Neural cell (in vitro differentiated cells): ENCODE measurements at regions not wholly inside any gene's neighbourhood (a gene's known extent, or its start where the extent isn't known, plus 50 kb on each side); places are given as distances from the start of the nearest gene placed in this dataset.

ENCODE experiments used
- H2AFZ ChIP-seq: fragments of 200-600, 300-800 bp; sonication (generic), shearing (Covaris generic); 2 replicates; pipeline ENCODE4 v1.6.0; 2014; ENCODE audit warnings: low read depth, mild to moderate bottlenecking, antibody characterized with exemption, low read length, moderate library complexity
- H3F3A ChIP-seq: fragments of 200-600 bp; shearing (Covaris generic); 2 replicates; pipeline ENCODE4 v1.6.1; 2016; ENCODE audit warnings: mild to moderate bottlenecking, moderate library complexity, mixed read lengths, antibody characterized with exemption, low read length; ENCODE audit not compliant: insufficient read depth, poor library complexity, severe bottlenecking
- H3K27ac ChIP-seq: fragments of 200-600, 300-800 bp; sonication (generic), shearing (Covaris generic); 2 replicates; pipeline ENCODE4 v1.5.1; 2014; ENCODE audit warnings: mild to moderate bottlenecking, low read length, moderate library complexity
- H3K27me3 ChIP-seq: fragments of 300-800, 200-600 bp; sonication (generic), shearing (Covaris generic); 2 replicates; pipeline ENCODE4 v1.6.0; 2014; ENCODE audit warnings: mild to moderate bottlenecking, low read depth, low read length, moderate library complexity; ENCODE audit not compliant: insufficient read depth
- H3K36me3 ChIP-seq: fragments of 300-800, 200-600 bp; sonication (generic), shearing (Covaris generic); 2 replicates; pipeline ENCODE4 v1.5.1; 2014; ENCODE audit warnings: mild to moderate bottlenecking, antibody characterized with exemption, low read length, moderate library complexity; ENCODE audit not compliant: insufficient read depth
- H3K4me2 ChIP-seq: fragments of 300-800, 200-600 bp; sonication (generic), shearing (Covaris generic); 2 replicates; pipeline ENCODE4 v1.6.0; 2014; ENCODE audit warnings: mild to moderate bottlenecking, low read length
- H3K4me3 ChIP-seq: fragments of 300-800, 200-600 bp; sonication (generic), shearing (Covaris generic); 2 replicates; pipeline ENCODE4 v1.5.1; 2014; ENCODE audit warnings: mild to moderate bottlenecking, low read length, moderate library complexity
- H3K79me2 ChIP-seq: fragments of 200-600 bp; shearing (Covaris generic); replicated peaks from 2 replicates; pipeline ENCODE4 v1.6.0; 2014; ENCODE audit warnings: mild to moderate bottlenecking, low read length, moderate library complexity; ENCODE audit not compliant: insufficient read depth
- H3K9ac ChIP-seq: fragments of 300-800, 200-600 bp; sonication (generic), shearing (Covaris generic); 2 replicates; pipeline ENCODE4 v1.6.1; 2016; ENCODE audit warnings: mild to moderate bottlenecking, low read length, mixed read lengths
- H3K9me2 ChIP-seq: fragments of 200-600 bp; shearing (Covaris generic); 2 replicates; pipeline ENCODE4 v1.6.1; 2016; ENCODE audit warnings: mild to moderate bottlenecking, low read length, mixed read lengths; ENCODE audit not compliant: insufficient read depth
- H3K9me3 ChIP-seq: fragments of 200-600, 300-800 bp; sonication (generic), shearing (Covaris generic); 2 replicates; pipeline ENCODE4 v1.6.1; 2016; ENCODE audit warnings: mild to moderate bottlenecking, mixed run types, low read length, moderate library complexity, mixed read lengths
- H4K20me1 ChIP-seq: fragments of 200-600 bp; shearing (Covaris generic); 2 replicates; pipeline ENCODE4 v1.6.1; 2016; ENCODE audit warnings: mild to moderate bottlenecking, mixed run types; ENCODE audit not compliant: insufficient read depth
- CTCF ChIP-seq: fragments of 450-650 bp; IDR thresholded peaks from 2 replicates; pipeline ENCODE4 v1.5.1; 2014; ENCODE audit warnings: antibody characterized with exemption, mild to moderate bottlenecking, moderate library complexity; ENCODE audit not compliant: poor library complexity, severe bottlenecking
- EP300 ChIP-seq: fragments of 450-650 bp; conservative IDR thresholded peaks from 2 replicates; pipeline ENCODE4 v1.6.1; 2014; ENCODE audit warnings: antibody characterized with exemption, mild to moderate bottlenecking, moderate library complexity; ENCODE audit not compliant: poor library complexity, severe bottlenecking
- MXI1 ChIP-seq: fragments of 450-650 bp; conservative IDR thresholded peaks from 2 replicates; pipeline ENCODE4 v1.6.1; 2014; ENCODE audit warnings: antibody characterized with exemption, mild to moderate bottlenecking; ENCODE audit not compliant: poor library complexity, severe bottlenecking
- POLR2AphosphoS5 ChIP-seq: IDR thresholded peaks from 2 replicates; pipeline ENCODE4 v1.6.1; 2012
- RAD21 ChIP-seq: fragments of 450-650 bp; conservative IDR thresholded peaks from 2 replicates; pipeline ENCODE4 v1.6.1; 2014; ENCODE audit warnings: antibody characterized with exemption, mild to moderate bottlenecking, moderate library complexity
- REST ChIP-seq: IDR thresholded peaks from 2 replicates; pipeline ENCODE4 v1.6.1; 2012; ENCODE audit warnings: borderline replicate concordance
- SMC3 ChIP-seq: fragments of 450-650 bp; conservative IDR thresholded peaks from 2 replicates; pipeline ENCODE4 v1.6.1; 2014; ENCODE audit warnings: antibody characterized with exemption, mild to moderate bottlenecking, moderate library complexity; ENCODE audit not compliant: poor library complexity
- TAF1 ChIP-seq: IDR thresholded peaks from 2 replicates; pipeline ENCODE4 v1.6.1; 2012; ENCODE audit warnings: low read depth

DNA sequence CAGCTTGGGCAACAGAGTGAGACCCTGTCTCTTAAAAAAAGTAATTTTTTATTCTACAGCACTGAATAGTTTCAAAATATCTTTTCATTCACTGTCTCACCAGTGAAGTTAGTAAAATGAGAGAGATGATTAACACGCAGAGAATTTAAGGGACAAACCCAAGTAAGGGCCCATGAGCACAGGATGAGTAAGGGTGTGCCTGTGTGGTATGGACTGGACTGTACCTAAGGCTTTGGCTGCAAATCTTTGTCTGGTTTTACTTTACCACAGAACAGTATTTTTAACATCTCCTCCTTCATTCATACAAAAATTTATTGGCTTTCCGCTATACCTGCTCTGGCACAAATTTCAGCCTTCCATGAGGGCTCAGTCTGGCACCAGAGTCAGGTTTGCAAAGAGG, 433.3 kb downstream of the UTRN start:
- Histone ChIP-seq H3K79me2 (no peaks in the 10 kb centered on the region), H3K9me3 (no peaks in the 10 kb centered on the region), H4K20me1 (no peaks in the 10 kb centered on the region), H3K36me3 (no peaks in the 10 kb centered on the region), H2AFZ (no peak overlapping the region), H3K27me3 (no peaks in the 10 kb centered on the region), H3F3A (no peaks in the 10 kb centered on the region), H3K27ac (no peak overlapping the region), H3K4me2 (no peak overlapping the region), H3K9ac (no peak overlapping the region), H3K9me2 (no peaks in the 10 kb centered on the region), H3K4me3 (no peak overlapping the region)
- TF ChIP-seq CTCF (no peak), POLR2AphosphoS5 (no peak), MXI1 (no peak), REST (no peak), SMC3 (no peak), RAD21 (no peak), EP300 (no peak)

- no peak overlapping the region for H2AFZ ChIP-seq
- no peak overlapping the region for H3K9ac ChIP-seq
- H3K36me3 ChIP-seq: no peaks in the 10 kb centered on the region
- H3K27me3 ChIP-seq: no peaks in the 10 kb centered on the region
- no peak overlapping the region for H3K27ac ChIP-seq
- no peak overlapping the region for H3K4me3 ChIP-seq
- H4K20me1 ChIP-seq: no peaks in the 10 kb centered on the region
- no peaks in the 10 kb centered on the region for H3K9me2 ChIP-seq
- H3F3A ChIP-seq: no peaks in the 10 kb centered on the region
- H3K79me2 ChIP-seq: no peaks in the 10 kb centered on the region
- H3K9me3 ChIP-seq: no peaks in the 10 kb centered on the region
- no peak overlapping the region for H3K4me2 ChIP-seq
- TF ChIP-seq EP300 (no peak), MXI1 (no peak), POLR2AphosphoS5 (no peak), REST (no peak), SMC3 (no peak), TAF1 (no peak), CTCF (no peak), RAD21 (no peak)
Measured at GRCh38 chr6:144721232-144721631, 436.1 kb downstream of the UTRN start.
